ENCODE measurements at regions not wholly inside any gene's neighbourhood (a gene's known extent, or its start where the extent isn't known, plus 50 kb on each side); places are given as distances from the start of the nearest gene placed in this dataset.

DNA sequence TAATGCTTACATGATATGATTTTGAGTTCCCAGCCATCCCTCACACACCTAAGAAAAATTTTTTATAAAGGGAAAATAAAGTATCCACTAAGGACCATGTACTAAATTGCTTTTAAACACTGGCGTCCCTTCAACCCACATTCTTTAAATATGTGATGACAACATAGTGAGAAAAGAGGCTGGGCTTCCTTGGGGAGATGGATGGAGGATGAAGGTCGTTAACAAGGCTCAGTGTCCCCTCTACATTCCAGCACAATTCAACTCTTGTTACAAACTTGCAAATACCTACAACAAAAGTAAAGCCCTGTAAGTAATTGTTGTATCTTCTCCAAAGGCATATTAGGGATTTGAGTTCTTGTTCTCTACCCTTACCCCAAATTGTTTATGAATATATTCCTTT is 87.2 kb upstream of the SLC4A7 start (continued):
- TF ChIP-seq, protein P1, sequence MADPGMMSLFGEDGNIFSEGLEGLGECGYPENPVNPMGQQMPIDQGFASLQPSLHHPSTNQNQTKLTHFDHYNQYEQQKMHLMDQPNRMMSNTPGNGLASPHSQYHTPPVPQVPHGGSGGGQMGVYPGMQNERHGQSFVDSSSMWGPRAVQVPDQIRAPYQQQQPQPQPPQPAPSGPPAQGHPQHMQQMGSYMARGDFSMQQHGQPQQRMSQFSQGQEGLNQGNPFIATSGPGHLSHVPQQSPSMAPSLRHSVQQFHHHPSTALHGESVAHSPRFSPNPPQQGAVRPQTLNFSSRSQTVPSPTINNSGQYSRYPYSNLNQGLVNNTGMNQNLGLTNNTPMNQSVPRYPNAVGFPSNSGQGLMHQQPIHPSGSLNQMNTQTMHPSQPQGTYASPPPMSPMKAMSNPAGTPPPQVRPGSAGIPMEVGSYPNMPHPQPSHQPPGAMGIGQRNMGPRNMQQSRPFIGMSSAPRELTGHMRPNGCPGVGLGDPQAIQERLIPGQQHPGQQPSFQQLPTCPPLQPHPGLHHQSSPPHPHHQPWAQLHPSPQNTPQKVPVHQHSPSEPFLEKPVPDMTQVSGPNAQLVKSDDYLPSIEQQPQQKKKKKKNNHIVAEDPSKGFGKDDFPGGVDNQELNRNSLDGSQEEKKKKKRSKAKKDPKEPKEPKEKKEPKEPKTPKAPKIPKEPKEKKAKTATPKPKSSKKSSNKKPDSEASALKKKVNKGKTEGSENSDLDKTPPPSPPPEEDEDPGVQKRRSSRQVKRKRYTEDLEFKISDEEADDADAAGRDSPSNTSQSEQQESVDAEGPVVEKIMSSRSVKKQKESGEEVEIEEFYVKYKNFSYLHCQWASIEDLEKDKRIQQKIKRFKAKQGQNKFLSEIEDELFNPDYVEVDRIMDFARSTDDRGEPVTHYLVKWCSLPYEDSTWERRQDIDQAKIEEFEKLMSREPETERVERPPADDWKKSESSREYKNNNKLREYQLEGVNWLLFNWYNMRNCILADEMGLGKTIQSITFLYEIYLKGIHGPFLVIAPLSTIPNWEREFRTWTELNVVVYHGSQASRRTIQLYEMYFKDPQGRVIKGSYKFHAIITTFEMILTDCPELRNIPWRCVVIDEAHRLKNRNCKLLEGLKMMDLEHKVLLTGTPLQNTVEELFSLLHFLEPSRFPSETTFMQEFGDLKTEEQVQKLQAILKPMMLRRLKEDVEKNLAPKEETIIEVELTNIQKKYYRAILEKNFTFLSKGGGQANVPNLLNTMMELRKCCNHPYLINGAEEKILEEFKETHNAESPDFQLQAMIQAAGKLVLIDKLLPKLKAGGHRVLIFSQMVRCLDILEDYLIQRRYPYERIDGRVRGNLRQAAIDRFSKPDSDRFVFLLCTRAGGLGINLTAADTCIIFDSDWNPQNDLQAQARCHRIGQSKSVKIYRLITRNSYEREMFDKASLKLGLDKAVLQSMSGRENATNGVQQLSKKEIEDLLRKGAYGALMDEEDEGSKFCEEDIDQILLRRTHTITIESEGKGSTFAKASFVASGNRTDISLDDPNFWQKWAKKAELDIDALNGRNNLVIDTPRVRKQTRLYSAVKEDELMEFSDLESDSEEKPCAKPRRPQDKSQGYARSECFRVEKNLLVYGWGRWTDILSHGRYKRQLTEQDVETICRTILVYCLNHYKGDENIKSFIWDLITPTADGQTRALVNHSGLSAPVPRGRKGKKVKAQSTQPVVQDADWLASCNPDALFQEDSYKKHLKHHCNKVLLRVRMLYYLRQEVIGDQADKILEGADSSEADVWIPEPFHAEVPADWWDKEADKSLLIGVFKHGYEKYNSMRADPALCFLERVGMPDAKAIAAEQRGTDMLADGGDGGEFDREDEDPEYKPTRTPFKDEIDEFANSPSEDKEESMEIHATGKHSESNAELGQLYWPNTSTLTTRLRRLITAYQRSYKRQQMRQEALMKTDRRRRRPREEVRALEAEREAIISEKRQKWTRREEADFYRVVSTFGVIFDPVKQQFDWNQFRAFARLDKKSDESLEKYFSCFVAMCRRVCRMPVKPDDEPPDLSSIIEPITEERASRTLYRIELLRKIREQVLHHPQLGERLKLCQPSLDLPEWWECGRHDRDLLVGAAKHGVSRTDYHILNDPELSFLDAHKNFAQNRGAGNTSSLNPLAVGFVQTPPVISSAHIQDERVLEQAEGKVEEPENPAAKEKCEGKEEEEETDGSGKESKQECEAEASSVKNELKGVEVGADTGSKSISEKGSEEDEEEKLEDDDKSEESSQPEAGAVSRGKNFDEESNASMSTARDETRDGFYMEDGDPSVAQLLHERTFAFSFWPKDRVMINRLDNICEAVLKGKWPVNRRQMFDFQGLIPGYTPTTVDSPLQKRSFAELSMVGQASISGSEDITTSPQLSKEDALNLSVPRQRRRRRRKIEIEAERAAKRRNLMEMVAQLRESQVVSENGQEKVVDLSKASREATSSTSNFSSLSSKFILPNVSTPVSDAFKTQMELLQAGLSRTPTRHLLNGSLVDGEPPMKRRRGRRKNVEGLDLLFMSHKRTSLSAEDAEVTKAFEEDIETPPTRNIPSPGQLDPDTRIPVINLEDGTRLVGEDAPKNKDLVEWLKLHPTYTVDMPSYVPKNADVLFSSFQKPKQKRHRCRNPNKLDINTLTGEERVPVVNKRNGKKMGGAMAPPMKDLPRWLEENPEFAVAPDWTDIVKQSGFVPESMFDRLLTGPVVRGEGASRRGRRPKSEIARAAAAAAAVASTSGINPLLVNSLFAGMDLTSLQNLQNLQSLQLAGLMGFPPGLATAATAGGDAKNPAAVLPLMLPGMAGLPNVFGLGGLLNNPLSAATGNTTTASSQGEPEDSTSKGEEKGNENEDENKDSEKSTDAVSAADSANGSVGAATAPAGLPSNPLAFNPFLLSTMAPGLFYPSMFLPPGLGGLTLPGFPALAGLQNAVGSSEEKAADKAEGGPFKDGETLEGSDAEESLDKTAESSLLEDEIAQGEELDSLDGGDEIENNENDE (IDR thresholded peaks at IDR 0.05; ENCODE audit: low read depth, low read length): no peak
- TF ChIP-seq, protein P2, sequence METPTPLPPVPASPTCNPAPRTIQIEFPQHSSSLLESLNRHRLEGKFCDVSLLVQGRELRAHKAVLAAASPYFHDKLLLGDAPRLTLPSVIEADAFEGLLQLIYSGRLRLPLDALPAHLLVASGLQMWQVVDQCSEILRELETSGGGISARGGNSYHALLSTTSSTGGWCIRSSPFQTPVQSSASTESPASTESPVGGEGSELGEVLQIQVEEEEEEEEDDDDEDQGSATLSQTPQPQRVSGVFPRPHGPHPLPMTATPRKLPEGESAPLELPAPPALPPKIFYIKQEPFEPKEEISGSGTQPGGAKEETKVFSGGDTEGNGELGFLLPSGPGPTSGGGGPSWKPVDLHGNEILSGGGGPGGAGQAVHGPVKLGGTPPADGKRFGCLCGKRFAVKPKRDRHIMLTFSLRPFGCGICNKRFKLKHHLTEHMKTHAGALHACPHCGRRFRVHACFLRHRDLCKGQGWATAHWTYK (CRISPR knock-in tag; IDR thresholded peaks at IDR 0.05): no peak
